Activated T-helper 1 cell treated with anti-CD3 and anti-CD28 coated beads, Interleukin-2, amount 50 U/mL, for 16 hours (primary cell): ENCODE measurements at regions not wholly inside any gene's neighbourhood (a gene's known extent, or its start where the extent isn't known, plus 50 kb on each side); places are given as distances from the start of the nearest gene placed in this dataset.

Experiments
- DNase-seq, 2 donors: peaks; one replicate each; pipeline ENCODE4 v3.0.0-alpha.2; 2020; ENCODE audit warnings: low read depth in 1 of 2, low spot score in 1 of 2

- no peak for DNase-seq
Measured at GRCh38 chr2:241981076-241981700, 111.7 kb downstream of the RTP5 start.

GRCh38 chr2:241982706-241983570, 113.4 kb downstream of the RTP5 start:
- no peak for DNase-seq

- no peak for DNase-seq
Measured at GRCh38 chr2:241983571-241984270, 114.2 kb downstream of the RTP5 start.

GRCh38 chr2:241984271-241984655, 114.7 kb downstream of the RTP5 start:
- no peak for DNase-seq

GRCh38 chr2:241984658-241985057, 115.1 kb downstream of the RTP5 start:
- no peak for DNase-seq

GRCh38 chr2:241985161-241985985, 115.8 kb downstream of the RTP5 start:
- peak in 1 of 2 donors; percentile 16 for DNase-seq

- no peak for DNase-seq
Measured at GRCh38 chr2:241985986-241986329, 116.4 kb downstream of the RTP5 start.

GRCh38 chr2:241986836-241987641, 117.5 kb downstream of the RTP5 start:
- no peak for DNase-seq

- DNase-seq, result no peak
Measured at GRCh38 chr2:241987726-241988125, 118.2 kb downstream of the RTP5 start.

GRCh38 chr2:241988146-241988545, 118.6 kb downstream of the RTP5 start:
- DNase-seq, result no peak

GRCh38 chr2:241989074-241989473, 119.5 kb downstream of the RTP5 start:
- no peak for DNase-seq

GRCh38 chr2:241990466-241990865, 120.9 kb downstream of the RTP5 start:
- no peak for DNase-seq

- no peak for DNase-seq
Measured at GRCh38 chr2:241991299-241991698, 121.8 kb downstream of the RTP5 start.

- no peak for DNase-seq
Measured at GRCh38 chr2:241992753-241993152, 123.2 kb downstream of the RTP5 start.

GRCh38 chr2:241993386-241994005, 124.0 kb downstream of the RTP5 start:
- DNase-seq, result no peak

- DNase-seq, result no peak
Measured at GRCh38 chr2:241994086-241994485, 124.6 kb downstream of the RTP5 start.

- no peak for DNase-seq
Measured at GRCh38 chr2:241994556-241995213, 125.2 kb downstream of the RTP5 start.

- no peak for DNase-seq
Measured at GRCh38 chr2:241996100-241996499, 126.6 kb downstream of the RTP5 start.

GRCh38 chr2:241997017-241997416, 127.5 kb downstream of the RTP5 start:
- no peak for DNase-seq
